ENCODE measurements at regions not wholly inside any gene's neighbourhood (a gene's known extent, or its start where the extent isn't known, plus 50 kb on each side); places are given as distances from the start of the nearest gene placed in this dataset.

DNA sequence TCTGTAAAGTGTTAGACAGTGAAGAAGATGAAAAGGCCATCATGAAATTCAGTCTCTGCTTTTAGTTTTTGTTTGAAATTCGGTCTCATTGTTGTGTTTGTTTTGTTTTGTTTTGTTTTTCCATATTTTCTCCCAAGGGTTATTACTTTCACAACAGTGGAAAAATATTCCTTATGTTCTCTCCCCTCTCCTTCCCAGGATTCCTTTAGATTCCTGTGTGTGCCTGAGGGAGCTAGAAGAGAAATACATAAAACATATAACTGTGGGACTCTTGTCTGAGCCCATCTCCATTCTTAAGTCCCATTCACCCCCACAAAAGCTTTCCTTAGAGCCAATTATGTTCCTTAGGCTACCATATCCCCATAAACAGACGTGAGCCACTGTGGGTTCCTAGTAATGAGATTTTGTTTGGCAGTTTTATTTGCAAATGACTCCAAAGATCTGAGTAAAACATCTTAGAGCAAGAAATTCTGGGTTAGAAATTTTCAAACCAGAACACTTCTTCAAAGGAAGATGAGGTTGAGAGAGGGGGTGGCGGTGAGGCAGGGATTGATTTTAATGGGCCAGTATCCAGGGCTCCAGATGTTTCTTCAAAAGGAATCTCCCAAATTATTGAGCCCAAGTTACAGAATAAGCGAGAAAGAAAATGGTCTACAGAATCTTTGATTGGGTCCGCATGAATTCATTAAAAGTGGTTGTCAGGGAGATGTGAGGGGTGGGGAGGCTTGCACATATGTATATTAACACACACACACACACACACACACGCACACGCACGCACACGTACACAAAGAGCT lies 157.8 kb upstream of the TNP1 start:
- no peak for ATAC-seq
- Histone ChIP-seq H3K36me3 (replicated peaks in 1 of 2; ENCODE audit: control insufficient read depth in 1 of 2, insufficient read depth in 2 of 2, low read length in 2 of 2) (no peaks in the 10 kb centered on the region), H3K79me2 (ENCODE audit: insufficient read depth, low read length) (no peaks in the 10 kb centered on the region), H3K4me3 (replicated peaks in 1 of 3; ENCODE audit: insufficient read depth in 1 of 3, low read depth in 2 of 3, low read length in 3 of 3) (no peak overlapping the region), H3K4me1 (ENCODE audit: insufficient read depth, low read length) (no peaks in the 10 kb centered on the region), H3K27ac (ENCODE audit: extremely low read length, insufficient read depth, low read length) (no peak overlapping the region), H4K20me1 (ENCODE audit: insufficient read depth, low read length) (no peaks in the 10 kb centered on the region), H3K27me3 (ENCODE audit: control insufficient read depth in 1 of 2, insufficient read depth in 2 of 2, low read length in 2 of 2) (peaks cover 0 to 11% of the 10 kb centered on the region in 2 experiments; a peak in 2 of 5 replicates), H3K9ac (ENCODE audit: insufficient read depth, low read depth, low read length) (no peak overlapping the region), H3K9me3 (ENCODE audit: low read length) (no peaks in the 10 kb centered on the region), H3K4me2 (ENCODE audit: low read depth, low read length) (no peak overlapping the region), H2AFZ (ENCODE audit: low read length) (no peak overlapping the region)
- ChIA-PET POLR2A (no interaction called here), CTCF (ENCODE audit: low intra/inter-chr PET ratio, low total read pairs) (no interaction called here)
- 38% methylated on average over 9 of the region's 9 CpGs for WGBS (ENCODE audit: low lambda C conversion rate)
- no peak for DNase-seq (ENCODE audit: low spot score)
- no TSS peak for BruUV-seq (replicated peaks)
- intact Hi-C loops (cut with micrococcal nuclease; ENCODE audit: unreplicated experiment) = no loop called here
- FAIRE-seq = no peak
- in situ Hi-C loops (cut with HindIII; ENCODE audit: extremely low pct_ligation_motif_present, low pct_unique_long_range_greater_than_20kb) = no loop called here
- TF ChIP-seq ZNF468 (CRISPR knock-in tag; IDR thresholded peaks at IDR 0.05) = no peak
- no peak for TF ChIP-seq ZNF615 (CRISPR knock-in tag; IDR thresholded peaks at IDR 0.05; ENCODE audit: borderline replicate concordance)
- TF ChIP-seq ZNF775 (CRISPR knock-in tag; IDR thresholded peaks at IDR 0.05; ENCODE audit: borderline replicate concordance) = no peak
- TF ChIP-seq, protein P1, sequence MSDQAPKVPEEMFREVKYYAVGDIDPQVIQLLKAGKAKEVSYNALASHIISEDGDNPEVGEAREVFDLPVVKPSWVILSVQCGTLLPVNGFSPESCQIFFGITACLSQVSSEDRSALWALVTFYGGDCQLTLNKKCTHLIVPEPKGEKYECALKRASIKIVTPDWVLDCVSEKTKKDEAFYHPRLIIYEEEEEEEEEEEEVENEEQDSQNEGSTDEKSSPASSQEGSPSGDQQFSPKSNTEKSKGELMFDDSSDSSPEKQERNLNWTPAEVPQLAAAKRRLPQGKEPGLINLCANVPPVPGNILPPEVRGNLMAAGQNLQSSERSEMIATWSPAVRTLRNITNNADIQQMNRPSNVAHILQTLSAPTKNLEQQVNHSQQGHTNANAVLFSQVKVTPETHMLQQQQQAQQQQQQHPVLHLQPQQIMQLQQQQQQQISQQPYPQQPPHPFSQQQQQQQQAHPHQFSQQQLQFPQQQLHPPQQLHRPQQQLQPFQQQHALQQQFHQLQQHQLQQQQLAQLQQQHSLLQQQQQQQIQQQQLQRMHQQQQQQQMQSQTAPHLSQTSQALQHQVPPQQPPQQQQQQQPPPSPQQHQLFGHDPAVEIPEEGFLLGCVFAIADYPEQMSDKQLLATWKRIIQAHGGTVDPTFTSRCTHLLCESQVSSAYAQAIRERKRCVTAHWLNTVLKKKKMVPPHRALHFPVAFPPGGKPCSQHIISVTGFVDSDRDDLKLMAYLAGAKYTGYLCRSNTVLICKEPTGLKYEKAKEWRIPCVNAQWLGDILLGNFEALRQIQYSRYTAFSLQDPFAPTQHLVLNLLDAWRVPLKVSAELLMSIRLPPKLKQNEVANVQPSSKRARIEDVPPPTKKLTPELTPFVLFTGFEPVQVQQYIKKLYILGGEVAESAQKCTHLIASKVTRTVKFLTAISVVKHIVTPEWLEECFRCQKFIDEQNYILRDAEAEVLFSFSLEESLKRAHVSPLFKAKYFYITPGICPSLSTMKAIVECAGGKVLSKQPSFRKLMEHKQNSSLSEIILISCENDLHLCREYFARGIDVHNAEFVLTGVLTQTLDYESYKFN (CRISPR knock-in tag; conservative IDR thresholded peaks at IDR 0.05) = no peak
- TF ChIP-seq, protein P2, sequence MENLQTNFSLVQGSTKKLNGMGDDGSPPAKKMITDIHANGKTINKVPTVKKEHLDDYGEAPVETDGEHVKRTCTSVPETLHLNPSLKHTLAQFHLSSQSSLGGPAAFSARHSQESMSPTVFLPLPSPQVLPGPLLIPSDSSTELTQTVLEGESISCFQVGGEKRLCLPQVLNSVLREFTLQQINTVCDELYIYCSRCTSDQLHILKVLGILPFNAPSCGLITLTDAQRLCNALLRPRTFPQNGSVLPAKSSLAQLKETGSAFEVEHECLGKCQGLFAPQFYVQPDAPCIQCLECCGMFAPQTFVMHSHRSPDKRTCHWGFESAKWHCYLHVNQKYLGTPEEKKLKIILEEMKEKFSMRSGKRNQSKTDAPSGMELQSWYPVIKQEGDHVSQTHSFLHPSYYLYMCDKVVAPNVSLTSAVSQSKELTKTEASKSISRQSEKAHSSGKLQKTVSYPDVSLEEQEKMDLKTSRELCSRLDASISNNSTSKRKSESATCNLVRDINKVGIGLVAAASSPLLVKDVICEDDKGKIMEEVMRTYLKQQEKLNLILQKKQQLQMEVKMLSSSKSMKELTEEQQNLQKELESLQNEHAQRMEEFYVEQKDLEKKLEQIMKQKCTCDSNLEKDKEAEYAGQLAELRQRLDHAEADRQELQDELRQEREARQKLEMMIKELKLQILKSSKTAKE (CRISPR knock-in tag; IDR thresholded peaks at IDR 0.05; ENCODE audit: borderline replicate concordance) = no peak
- TF ChIP-seq CBX5 (CRISPR knock-in tag; IDR thresholded peaks at IDR 0.05; ENCODE audit: borderline replicate concordance) = no peak
- no peak for TF ChIP-seq ZFP36 (IDR thresholded peaks at IDR 0.05; ENCODE audit: borderline replicate concordance, low read depth, low read length, partially characterized antibody)
- TF ChIP-seq, protein P3, sequence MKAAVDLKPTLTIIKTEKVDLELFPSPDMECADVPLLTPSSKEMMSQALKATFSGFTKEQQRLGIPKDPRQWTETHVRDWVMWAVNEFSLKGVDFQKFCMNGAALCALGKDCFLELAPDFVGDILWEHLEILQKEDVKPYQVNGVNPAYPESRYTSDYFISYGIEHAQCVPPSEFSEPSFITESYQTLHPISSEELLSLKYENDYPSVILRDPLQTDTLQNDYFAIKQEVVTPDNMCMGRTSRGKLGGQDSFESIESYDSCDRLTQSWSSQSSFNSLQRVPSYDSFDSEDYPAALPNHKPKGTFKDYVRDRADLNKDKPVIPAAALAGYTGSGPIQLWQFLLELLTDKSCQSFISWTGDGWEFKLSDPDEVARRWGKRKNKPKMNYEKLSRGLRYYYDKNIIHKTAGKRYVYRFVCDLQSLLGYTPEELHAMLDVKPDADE (CRISPR knock-in tag; IDR thresholded peaks at IDR 0.05) = no peak
- TF ChIP-seq NBN (conservative IDR thresholded peaks at IDR 0.05) = no peak
- TF ChIP-seq ZNF790 (CRISPR knock-in tag; IDR thresholded peaks at IDR 0.05; ENCODE audit: borderline replicate concordance) = no peak
